GM12873 (cell line): ENCODE measurements at regions not wholly inside any gene's neighbourhood (a gene's known extent, or its start where the extent isn't known, plus 50 kb on each side); places are given as distances from the start of the nearest gene placed in this dataset.

ENCODE experiments used
- TF ChIP-seq, protein P1 (sequence below): IDR thresholded peaks from 2 replicates; pipeline ENCODE4 v1.5.1; 2012; ENCODE audit warnings: low read depth, mild to moderate bottlenecking, moderate library complexity, low read length, control low read depth; ENCODE audit not compliant: insufficient read depth; ENCODE audit errors: missing control alignments

DNA sequence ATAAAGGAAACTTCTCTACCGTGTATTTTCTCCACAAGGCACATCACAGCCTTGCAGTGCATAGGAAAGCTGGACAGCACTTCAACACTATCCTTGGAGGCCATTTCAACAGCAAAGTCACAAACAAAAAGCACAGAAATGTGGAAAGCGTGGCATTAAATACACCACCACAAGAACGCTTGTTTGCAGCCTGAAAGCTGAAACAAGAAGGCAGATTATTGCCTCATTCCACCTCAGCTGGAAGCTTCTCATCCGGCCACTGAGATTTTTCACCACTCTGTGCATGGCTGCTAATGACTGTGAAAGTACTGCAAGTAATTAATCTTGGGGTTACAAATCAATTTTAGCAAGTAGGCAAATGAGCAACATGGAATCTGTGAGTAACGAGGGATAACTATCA, 50.9 kb upstream of the GALNT2 start:
- TF ChIP-seq, protein P1, sequence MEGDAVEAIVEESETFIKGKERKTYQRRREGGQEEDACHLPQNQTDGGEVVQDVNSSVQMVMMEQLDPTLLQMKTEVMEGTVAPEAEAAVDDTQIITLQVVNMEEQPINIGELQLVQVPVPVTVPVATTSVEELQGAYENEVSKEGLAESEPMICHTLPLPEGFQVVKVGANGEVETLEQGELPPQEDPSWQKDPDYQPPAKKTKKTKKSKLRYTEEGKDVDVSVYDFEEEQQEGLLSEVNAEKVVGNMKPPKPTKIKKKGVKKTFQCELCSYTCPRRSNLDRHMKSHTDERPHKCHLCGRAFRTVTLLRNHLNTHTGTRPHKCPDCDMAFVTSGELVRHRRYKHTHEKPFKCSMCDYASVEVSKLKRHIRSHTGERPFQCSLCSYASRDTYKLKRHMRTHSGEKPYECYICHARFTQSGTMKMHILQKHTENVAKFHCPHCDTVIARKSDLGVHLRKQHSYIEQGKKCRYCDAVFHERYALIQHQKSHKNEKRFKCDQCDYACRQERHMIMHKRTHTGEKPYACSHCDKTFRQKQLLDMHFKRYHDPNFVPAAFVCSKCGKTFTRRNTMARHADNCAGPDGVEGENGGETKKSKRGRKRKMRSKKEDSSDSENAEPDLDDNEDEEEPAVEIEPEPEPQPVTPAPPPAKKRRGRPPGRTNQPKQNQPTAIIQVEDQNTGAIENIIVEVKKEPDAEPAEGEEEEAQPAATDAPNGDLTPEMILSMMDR, result no peak
